GM04503 (cell line): ENCODE measurements at regions not wholly inside any gene's neighbourhood (a gene's known extent, or its start where the extent isn't known, plus 50 kb on each side); places are given as distances from the start of the nearest gene placed in this dataset.
"Not testable (repeated sequence)": the region's sequence is repeated elsewhere in the genome, so short reads cannot be mapped to it uniquely, and the experiment has no call there.

Experiments
- DNase-seq: peaks from one replicate; pipeline ENCODE4 v3.0.0-alpha.2; 2012; ENCODE audit warnings: low read depth

- DNase-seq, result no peak
Measured at GRCh38 chr18:11380968-11381367, 228.4 kb upstream of the SLC35G4 start.

GRCh38 chr18:11379660-11380059 is 229.7 kb upstream of the SLC35G4 start:
- no peak for DNase-seq

GRCh38 chr18:11377766-11378540 is 228.6 kb upstream of the PIEZO2 start:
- no peak for DNase-seq

DNA sequence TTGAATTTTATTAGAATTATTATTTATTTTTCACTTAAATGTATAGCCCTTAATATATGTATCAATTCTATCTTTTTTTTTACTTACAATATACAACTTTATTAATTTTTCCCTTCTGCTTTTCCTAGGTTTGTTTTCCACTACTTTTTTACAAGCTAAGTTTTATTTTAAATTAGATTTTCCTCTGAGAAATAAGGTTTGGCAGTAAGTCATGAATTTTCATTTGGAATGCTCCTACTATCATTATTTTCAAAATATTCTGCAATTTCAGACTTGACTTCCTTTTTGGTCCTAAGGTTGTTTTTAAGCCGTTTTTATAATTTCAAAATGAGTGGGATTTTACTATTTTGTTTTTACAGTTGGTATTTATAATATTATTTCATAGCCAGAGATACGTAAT is 222.8 kb upstream of the PIEZO2 start:
- DNase-seq, result no peak

DNA sequence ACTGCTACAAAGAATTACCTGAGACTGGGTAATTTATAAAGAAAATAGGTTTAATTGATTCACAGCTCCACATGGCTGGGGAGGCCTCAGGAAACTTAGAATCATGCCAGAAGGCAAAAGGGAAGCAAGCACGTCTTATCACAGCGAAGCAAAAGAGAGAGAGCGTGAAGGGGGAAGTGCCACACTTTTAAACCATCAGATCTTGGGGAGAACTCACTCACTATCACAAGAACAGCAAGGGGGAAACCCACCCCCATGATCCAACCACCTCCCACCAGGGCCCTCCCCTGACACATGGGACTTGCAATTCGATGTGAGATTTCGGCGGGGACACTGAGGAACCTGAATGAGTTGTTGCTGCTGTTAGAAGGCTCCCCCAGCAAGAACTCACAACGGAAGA is 220.2 kb upstream of the PIEZO2 start:
- no peak for DNase-seq

- no peak for DNase-seq
Measured at GRCh38 chr18:11368020-11368419, 218.7 kb upstream of the PIEZO2 start.

GRCh38 chr18:11367351-11367750 is 218.0 kb upstream of the PIEZO2 start:
- no peak for DNase-seq

GRCh38 chr18:11366410-11366809 is 217.0 kb upstream of the PIEZO2 start:
- peak; percentile 10 for DNase-seq

- DNase-seq, result no peak
Measured at GRCh38 chr18:11362856-11363255, 213.5 kb upstream of the PIEZO2 start.

- DNase-seq, result not testable (repeated sequence)
Measured at GRCh38 chr18:11361862-11362261, 212.5 kb upstream of the PIEZO2 start.

GRCh38 chr18:11357678-11358077 is 208.3 kb upstream of the PIEZO2 start:
- no peak for DNase-seq

DNA sequence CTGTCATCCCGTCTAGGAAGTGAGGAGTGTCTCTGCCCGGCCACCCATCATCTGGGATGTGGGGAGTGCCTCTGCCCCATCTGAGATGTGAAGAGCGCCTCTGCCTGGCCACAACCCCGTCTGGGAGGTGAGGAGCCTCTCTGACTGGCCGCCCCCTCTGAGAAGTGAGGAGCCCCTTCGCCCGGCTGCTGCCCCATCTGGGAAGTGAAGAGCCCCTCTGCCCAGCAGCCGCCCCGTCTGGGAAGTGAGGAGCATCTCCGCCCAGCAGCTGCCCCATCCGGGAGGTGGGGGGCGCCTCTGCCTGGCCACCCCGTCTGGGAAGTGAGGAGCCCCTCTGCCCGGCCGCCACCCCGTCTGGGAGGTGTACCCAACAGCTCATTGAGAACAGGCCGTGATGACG is 195.2 kb upstream of the PIEZO2 start:
- DNase-seq, result not testable (repeated sequence)

- DNase-seq, result no peak
Measured at GRCh38 chr18:11343096-11343495, 193.7 kb upstream of the PIEZO2 start.

GRCh38 chr18:11342115-11342514 is 192.7 kb upstream of the PIEZO2 start:
- DNase-seq, result not testable (repeated sequence)

- DNase-seq, result no peak
Measured at GRCh38 chr18:11339188-11339775, 189.9 kb upstream of the PIEZO2 start.

DNA sequence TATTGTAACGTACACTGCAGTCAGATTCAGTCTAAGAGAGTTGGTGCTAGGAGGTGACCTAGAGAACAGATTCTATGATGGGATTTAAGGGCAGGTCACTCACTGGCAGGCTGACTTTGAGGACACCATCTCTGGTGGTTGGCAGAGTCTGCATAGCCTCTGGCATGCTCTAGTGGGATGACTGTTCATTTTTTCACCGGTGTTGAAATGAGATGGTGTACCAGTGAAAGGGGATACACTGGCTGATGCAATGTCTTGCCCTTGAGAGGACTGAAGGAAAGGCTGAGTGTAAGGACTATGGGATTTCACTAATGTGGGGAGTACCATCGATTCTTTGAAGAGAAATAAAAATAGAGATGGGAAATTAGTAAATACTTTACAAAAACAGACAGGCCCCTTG is 186.9 kb upstream of the PIEZO2 start:
- DNase-seq, result no peak

DNA sequence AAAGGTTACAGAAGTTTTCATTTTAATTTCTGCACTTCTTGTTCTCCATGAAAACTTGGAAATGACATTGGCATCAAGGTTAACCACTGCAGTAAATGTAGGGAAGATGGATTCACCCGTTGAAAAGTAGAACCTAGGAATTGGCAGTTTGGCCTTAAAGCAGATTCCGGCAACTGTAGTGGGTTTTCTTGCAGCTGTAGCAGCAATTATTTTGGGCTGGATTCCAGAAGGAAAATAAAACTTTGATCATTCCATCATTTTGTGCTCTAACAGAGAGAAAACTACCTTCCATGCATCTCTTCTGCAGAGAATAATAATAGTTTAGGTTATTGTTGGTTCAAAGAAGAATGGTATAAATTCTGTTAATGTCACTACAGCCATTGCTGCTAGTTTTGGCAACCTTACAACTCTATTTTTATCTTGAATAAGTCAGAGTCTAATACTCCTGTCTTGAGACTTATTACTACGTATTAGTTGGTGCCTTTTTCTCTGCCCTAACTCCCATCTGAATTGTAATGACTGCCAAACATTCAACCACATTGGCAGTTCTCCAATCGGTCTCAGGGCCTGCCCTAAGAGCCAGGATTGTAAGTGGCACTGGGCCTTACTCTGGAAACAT is 178.1 kb upstream of the PIEZO2 start:
- no peak for DNase-seq

DNA sequence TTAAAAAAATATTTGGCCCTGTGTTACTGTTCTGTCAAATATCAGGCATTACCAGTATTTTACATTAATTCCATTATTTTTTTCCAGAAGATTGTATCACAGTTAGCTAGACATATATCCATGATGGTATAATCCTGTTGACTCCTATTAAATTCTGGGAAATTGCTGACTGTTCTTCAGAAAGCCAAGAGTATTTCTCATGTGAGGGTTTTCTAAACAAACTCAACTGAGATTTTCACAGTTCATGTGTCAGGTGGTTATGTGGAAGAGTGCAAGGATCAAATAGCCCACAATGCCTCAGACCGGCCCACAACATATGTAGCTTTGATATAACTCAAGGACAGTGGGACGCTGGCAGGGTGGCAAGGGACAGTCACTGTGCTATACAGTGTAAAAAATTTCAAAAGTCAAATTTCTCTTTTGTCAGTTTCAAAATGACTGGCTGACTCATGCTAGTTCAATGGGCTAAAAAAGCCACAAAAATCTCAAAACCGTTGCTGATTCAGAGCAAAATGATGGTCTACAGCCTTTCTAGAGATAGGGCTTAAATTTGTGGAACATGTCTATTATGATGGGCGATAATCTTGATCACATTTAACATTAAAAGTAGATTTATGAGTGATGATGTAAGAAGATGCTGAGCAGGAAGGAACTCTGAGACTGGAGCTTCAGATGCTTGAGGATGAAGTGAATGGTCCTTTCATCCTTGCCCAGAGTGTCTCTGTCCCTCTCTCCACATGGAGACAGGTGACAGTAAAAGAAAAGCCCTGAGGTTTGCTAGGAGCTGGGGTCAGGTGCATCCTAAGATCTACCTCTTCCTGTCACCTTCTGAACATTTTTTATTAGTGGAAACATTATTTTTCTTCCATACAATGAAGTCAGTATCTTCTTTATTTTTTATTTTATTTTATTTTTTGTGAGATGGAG is 175.8 kb upstream of the PIEZO2 start:
- peak; percentile 83 for DNase-seq

GRCh38 chr18:11324510-11324909 is 175.1 kb upstream of the PIEZO2 start:
- DNase-seq, result no peak

GRCh38 chr18:11323359-11323819 is 174.0 kb upstream of the PIEZO2 start:
- DNase-seq, result no peak

- no peak for DNase-seq
Measured at GRCh38 chr18:11322716-11323115, 173.3 kb upstream of the PIEZO2 start.

DNA sequence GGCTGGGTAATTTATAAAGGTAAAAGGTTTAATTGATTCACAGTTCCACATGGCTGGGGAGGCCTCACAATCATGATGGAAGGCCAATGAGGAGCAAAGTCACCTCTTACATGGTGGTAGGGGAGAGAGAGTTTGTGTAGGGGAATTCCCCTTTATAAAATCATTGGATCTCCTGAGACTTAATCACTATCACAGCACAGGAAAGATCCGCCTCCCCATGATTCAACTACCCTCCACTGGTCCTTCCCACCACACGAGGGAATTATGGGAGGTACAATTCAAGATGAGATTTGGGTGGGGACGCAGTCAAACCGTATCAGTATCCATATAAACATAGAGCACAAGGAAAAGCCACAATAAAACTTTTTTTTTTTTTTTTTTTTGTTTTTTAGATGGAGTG is 172.6 kb upstream of the PIEZO2 start:
- no peak for DNase-seq
